ENCODE measurements at regions not wholly inside any gene's neighbourhood (a gene's known extent, or its start where the extent isn't known, plus 50 kb on each side); places are given as distances from the start of the nearest gene placed in this dataset.

DNA sequence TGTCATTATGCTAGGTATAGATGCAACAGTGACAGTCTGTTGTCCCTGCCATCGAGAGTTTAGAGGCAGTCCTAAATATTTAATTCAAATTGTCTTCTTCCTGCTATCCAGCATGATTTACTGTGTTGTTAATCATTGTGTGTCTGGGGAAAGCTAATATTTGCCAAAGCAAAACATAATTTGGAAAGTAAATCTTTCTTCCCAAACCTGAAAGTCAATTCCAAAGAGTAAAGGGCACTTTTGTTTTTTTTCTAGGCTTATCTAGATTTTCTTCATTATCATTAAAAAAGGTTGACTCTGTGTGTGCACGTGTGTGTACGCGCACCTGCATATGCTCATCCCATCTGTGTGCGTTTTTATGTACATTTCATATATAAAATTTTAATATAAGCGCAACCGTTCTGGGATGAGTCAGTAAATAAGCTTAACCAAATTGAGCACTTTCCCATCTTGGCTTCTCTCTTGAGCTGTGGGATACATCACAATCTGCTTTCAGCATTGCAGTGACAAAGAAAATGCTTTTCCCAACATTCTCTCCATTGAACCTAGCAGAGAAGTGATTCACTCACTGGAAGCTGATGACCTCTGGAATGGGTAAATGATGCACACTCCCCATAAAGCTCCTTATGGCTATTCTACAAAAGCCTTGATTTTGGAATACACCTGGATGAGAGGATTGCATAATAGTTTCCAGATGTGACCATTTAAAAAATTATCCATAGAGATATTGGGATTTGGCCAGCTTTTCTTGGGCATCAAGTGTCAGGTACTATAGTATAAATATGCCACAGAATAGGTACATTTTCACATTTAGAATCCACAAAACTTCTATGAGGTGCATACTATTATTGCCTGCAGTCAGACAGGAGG lies 488.4 kb downstream of the ADCYAP1 start:
- peak; percentile 86 for DNase-seq (ENCODE audit: low read depth)
- TF ChIP-seq, protein P1, sequence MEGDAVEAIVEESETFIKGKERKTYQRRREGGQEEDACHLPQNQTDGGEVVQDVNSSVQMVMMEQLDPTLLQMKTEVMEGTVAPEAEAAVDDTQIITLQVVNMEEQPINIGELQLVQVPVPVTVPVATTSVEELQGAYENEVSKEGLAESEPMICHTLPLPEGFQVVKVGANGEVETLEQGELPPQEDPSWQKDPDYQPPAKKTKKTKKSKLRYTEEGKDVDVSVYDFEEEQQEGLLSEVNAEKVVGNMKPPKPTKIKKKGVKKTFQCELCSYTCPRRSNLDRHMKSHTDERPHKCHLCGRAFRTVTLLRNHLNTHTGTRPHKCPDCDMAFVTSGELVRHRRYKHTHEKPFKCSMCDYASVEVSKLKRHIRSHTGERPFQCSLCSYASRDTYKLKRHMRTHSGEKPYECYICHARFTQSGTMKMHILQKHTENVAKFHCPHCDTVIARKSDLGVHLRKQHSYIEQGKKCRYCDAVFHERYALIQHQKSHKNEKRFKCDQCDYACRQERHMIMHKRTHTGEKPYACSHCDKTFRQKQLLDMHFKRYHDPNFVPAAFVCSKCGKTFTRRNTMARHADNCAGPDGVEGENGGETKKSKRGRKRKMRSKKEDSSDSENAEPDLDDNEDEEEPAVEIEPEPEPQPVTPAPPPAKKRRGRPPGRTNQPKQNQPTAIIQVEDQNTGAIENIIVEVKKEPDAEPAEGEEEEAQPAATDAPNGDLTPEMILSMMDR (IDR thresholded peaks at IDR 0.05; ENCODE audit: control insufficient read depth, extremely low read depth, insufficient read depth) = no peak
- no peak overlapping the region for H3K4me3 ChIP-seq (ENCODE audit: low read depth, low read length)

DNA sequence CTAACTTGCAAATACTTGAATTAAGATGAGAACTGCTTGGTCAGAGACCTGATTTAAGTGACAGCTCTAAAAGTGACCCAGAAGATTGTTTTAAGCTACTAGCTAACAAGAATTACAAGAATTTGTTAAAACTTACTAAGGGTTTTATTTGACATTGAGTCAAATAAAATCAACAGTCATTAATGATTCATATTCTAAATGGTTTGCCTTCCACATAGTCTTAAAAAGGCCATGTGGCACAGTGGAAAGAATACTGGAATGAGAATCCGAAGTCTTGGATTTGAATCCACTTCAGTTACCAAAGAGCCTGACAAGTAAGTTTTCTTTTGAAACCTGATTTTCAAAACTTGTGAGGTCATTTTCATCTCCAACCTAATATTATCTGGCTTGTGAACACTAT lies 489.3 kb downstream of the ADCYAP1 start:
- TF ChIP-seq, protein P1 (IDR thresholded peaks at IDR 0.05; ENCODE audit: control insufficient read depth, extremely low read depth, insufficient read depth) = no peak
- DNase-seq (ENCODE audit: low read depth) = no peak
- H3K4me3 ChIP-seq (ENCODE audit: low read depth, low read length) = no peak overlapping the region

DNA sequence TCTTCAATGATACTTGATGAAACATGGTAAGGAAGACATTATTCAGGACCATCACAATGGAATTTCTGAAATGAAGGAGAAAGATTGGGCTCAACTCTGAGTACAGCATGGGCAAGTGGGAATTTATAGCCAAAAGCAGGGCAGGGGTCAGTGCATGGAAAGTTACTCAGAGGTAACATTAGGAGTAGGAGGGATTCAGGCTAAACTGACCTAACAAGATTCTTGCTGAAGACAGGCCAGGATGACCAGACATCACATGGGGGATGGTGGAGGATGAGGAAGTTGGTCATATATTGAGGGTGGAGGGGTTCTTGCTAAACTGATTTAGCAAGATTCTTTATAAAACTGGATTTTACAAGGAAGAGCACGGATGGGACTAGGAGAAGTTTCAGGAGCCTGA lies 489.8 kb downstream of the ADCYAP1 start:
- no peak for DNase-seq (ENCODE audit: low read depth)
- TF ChIP-seq, protein P1 (IDR thresholded peaks at IDR 0.05; ENCODE audit: control insufficient read depth, extremely low read depth, insufficient read depth) = no peak
- H3K4me3 ChIP-seq (ENCODE audit: low read depth, low read length) = no peak overlapping the region

DNA sequence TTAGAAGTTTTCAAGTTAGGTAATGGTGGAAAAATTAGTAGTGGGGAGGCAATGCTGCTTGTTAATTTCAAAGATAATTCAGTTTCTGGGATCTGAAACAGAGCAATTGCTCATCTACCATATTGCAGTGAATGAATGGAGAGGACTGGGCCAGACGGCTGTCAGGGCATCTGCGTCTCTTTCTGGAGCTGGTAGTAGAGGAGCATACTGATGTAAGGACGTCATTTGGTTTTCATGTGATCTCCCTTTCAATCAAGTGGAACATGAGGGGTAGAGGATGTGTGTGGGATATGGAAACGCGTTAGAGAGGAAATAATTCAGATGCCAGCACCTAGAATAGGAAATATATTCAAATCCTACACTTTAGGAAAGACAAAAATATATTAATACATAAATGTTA lies 490.3 kb downstream of the ADCYAP1 start:
- TF ChIP-seq, protein P1 (IDR thresholded peaks at IDR 0.05; ENCODE audit: control insufficient read depth, extremely low read depth, insufficient read depth) = no peak
- DNase-seq (ENCODE audit: low read depth) = no peak
- H3K4me3 ChIP-seq (ENCODE audit: low read depth, low read length) = no peak overlapping the region

DNA sequence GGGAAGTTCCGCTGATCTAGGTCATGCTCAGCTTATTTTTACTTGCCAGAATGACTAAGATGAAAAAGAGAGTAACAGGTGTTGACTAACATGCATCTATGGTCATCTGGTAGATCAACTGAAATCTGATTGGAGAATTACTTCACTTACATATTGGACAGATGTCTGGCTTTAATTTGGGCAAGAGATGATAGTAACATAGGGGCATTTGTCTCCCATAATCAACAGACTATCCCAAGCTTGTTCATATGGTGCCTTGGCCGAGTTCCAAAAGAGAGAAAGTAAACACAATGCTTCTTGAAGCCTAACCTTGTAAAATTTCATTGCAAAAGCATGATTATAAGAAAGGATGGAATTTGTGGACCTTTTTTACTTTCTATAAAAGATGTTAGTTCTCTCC lies 503.7 kb downstream of the ADCYAP1 start:
- TF ChIP-seq, protein P1 (IDR thresholded peaks at IDR 0.05; ENCODE audit: control insufficient read depth, extremely low read depth, insufficient read depth) = no peak
- peak; percentile 65 for DNase-seq (ENCODE audit: low read depth)
- no peak overlapping the region for H3K4me3 ChIP-seq (ENCODE audit: low read depth, low read length)

DNA sequence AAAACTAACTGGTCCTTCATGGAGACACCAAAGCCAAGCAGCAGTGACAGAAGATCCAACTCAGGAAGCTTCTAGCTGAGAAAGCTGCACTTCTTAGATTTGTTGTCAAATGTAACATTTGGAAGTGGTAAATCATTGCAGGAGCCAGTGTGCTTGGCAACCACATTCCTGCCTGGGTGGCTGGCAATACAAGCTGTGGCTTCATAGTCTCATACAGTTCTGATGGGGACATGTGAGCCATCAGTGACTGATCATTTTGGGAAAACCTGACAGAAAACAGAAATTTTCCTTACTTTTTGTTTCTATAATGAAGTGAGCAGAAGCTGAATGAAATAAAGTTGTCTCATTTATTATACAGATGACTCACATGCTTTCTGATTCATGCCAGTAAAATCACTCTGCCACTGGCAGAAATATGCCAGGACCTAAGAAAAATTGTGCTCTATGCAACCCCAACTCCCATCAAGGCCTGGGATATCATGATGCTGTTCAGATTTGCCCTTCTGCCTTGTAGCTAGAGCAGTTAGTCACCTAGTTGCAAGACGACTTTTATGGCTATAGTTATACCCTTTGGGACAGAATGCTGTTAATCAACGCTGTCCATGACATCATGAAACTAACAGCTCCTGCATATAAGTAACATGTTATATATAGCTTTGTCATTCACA lies 508.1 kb downstream of the ADCYAP1 start:
- TF ChIP-seq, protein P1 (IDR thresholded peaks at IDR 0.05; ENCODE audit: control insufficient read depth, extremely low read depth, insufficient read depth) = no peak
- DNase-seq (ENCODE audit: low read depth) = no peak
- no peak overlapping the region for H3K4me3 ChIP-seq (ENCODE audit: low read depth, low read length)
